Ecto neural progenitor cell (in vitro differentiated cells): ENCODE measurements at regions not wholly inside any gene's neighbourhood (a gene's known extent, or its start where the extent isn't known, plus 50 kb on each side); places are given as distances from the start of the nearest gene placed in this dataset.
"Not testable (repeated sequence)": the region's sequence is repeated elsewhere in the genome, so short reads cannot be mapped to it uniquely, and the experiment has no call there.

Experiments
- DNase-seq: peaks from one replicate; pipeline ENCODE4 v3.0.0-alpha.2; 2018; ENCODE audit warnings: low spot score

GRCh38 chr1:229133811-229134210, 137.1 kb upstream of the RAB4A start:
- no peak for DNase-seq

- not testable (repeated sequence) for DNase-seq
Measured at GRCh38 chr1:229134381-229135217, 136.3 kb upstream of the RAB4A start.

- no peak for DNase-seq
Measured at GRCh38 chr1:229135773-229136172, 135.1 kb upstream of the RAB4A start.

GRCh38 chr1:229136822-229137221, 134.1 kb upstream of the RAB4A start:
- no peak for DNase-seq

- no peak for DNase-seq
Measured at GRCh38 chr1:229137271-229137670, 133.6 kb upstream of the RAB4A start.

GRCh38 chr1:229138058-229138457, 132.9 kb upstream of the RAB4A start:
- no peak for DNase-seq

- no peak for DNase-seq
Measured at GRCh38 chr1:229139331-229140118, 131.4 kb upstream of the RAB4A start.

GRCh38 chr1:229140119-229140396, 130.9 kb upstream of the RAB4A start:
- no peak for DNase-seq

GRCh38 chr1:229141271-229141670, 129.6 kb upstream of the RAB4A start:
- DNase-seq: no peak

- no peak for DNase-seq
Measured at GRCh38 chr1:229141689-229142377, 129.1 kb upstream of the RAB4A start.

- DNase-seq: no peak
Measured at GRCh38 chr1:229142471-229142870, 128.4 kb upstream of the RAB4A start.

- DNase-seq: no peak
Measured at GRCh38 chr1:229146647-229147046, 124.3 kb upstream of the RAB4A start.

GRCh38 chr1:229147072-229147471, 123.8 kb upstream of the RAB4A start:
- DNase-seq: no peak

GRCh38 chr1:229148041-229148671, 122.8 kb upstream of the RAB4A start:
- DNase-seq: no peak

- no peak for DNase-seq
Measured at GRCh38 chr1:229148743-229149142, 122.2 kb upstream of the RAB4A start.

GRCh38 chr1:229149435-229149834, 121.5 kb upstream of the RAB4A start:
- DNase-seq: no peak

GRCh38 chr1:229150518-229150917, 120.4 kb upstream of the RAB4A start:
- DNase-seq: no peak

- not testable (repeated sequence) for DNase-seq
Measured at GRCh38 chr1:229151412-229151811, 119.5 kb upstream of the RAB4A start.

- no peak for DNase-seq
Measured at GRCh38 chr1:229152311-229152710, 118.6 kb upstream of the RAB4A start.

- DNase-seq: no peak
Measured at GRCh38 chr1:229153955-229154548, 116.9 kb upstream of the RAB4A start.

GRCh38 chr1:229154811-229155210, 116.1 kb upstream of the RAB4A start:
- DNase-seq: no peak

- no peak for DNase-seq
Measured at GRCh38 chr1:229155472-229155871, 115.4 kb upstream of the RAB4A start.
